NCI-H1436 treated with DMSO at 0.1 percent for 48 hours (cell line): ENCODE measurements at regions not wholly inside any gene's neighbourhood (a gene's known extent, or its start where the extent isn't known, plus 50 kb on each side); places are given as distances from the start of the nearest gene placed in this dataset.
"Not testable (repeated sequence)": the region's sequence is repeated elsewhere in the genome, so short reads cannot be mapped to it uniquely, and the experiment has no call there.

ENCODE experiments used
- DNase-seq: peaks from one replicate; lab custom pipeline; 2025; lab: John Stamatoyannopoulos, UW

DNA sequence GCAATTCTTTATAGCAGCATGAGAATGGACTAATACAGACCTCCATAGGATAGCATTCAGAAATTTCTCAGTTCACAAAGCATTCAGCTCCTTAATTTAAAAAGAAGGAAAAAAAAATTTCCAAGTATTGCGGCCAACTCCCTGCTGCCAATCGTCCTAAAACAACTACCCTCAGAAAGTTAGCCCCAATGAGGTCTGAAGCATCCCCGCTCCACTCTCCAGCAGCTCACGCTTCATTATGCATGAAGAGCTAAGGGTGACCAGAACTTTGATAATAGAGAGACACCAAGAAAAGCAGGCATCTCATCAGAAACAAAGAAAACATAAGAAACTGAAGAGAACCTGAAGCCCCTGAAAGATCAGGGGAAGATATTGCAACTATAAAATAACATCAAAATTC is 172.8 kb upstream of the NUDT4 start:
- no peak for DNase-seq

DNA sequence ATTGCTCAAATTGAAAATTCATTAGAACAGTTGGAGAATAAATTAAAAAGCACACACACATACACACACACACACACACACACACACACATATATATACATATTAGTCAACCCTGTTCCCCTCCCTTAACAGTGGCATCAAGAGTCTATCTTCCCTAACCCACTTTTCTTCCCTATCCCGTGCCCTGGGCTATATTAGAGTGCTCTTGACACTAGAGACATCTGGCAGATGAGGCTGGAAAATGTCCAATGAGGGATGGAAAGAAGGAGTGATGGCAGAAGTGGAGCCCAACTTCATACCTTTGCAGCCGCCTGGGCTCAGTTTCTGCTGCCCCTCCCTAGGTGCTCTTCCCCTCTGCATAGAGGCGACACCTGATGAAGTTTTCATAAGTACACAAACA is 172.4 kb upstream of the NUDT4 start:
- no peak for DNase-seq

DNA sequence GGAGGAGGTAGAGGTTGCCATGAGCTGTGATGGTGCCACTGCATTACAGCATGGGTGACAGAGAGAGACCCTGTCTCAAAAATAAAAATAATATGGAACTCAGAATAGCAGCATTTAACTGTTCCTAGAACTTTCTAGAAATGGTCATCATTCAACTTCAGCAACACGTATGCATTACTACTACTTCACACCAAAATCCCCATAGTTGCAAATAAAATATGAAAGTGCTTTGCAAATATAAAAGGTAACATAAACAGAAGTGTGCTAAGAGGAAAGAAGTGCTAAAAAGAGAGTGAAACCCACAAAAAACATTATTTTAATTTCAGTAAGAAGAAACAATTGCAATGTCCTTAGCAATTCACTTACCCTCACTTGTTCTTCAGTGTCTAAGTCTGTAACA is 169.7 kb upstream of the NUDT4 start:
- DNase-seq = no peak

DNA sequence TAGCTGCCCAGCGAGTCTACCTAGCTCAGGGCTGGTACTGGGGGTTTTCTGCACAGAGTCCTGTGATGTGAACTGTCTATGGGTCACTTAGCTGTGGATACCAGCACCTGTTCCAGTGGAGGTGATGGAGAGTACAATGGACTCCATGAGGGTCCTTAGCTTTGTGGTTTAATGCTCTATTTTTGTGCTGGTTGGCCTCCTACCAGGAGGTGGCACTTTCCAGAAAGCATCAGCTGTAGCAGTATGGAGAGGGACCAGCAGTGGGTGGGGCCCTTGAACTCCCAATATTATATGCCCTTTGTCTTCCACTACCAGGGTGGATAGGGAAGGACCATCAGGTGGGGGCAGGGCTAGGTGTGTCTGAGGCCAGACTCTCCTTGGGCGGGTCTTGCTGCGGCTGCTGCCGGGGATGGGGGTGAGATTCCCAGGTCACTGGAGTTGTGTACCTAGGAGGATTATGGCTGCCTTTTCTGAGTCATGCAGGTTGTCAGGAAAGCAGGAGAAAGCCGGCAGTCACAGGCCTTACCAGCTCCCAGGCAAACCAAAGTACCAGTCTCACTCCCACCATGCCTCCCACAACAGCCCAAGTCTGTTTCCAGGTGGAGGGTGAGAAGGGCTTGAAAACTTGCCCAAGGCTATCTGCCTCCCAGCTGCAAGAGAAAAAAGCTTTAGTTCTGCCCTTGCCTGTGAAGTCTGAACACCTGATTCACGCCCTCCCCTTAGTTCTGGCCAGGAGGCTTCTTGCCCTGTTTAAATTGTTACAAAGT is 163.0 kb upstream of the NUDT4 start:
- DNase-seq = no peak

DNA sequence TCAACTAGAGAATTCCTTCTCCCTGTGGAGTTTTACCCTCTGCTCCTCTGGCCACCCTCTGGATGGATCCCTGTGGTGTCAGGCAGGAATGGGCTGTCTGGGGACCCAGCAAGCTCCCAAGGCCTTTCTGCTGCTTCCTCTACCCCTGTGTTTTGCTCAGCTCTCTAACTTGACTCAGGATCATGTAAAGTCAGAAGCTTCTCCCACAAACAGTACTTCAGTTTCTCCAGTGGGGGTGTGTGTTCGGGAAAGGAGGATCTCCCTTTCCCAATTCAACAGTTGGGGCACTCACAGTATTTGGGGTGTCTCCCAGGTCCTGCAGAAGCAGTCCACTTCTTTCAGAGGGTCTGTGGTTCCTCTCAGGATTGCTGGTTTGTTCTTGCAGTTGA is 162.4 kb upstream of the NUDT4 start:
- DNase-seq = no peak

DNA sequence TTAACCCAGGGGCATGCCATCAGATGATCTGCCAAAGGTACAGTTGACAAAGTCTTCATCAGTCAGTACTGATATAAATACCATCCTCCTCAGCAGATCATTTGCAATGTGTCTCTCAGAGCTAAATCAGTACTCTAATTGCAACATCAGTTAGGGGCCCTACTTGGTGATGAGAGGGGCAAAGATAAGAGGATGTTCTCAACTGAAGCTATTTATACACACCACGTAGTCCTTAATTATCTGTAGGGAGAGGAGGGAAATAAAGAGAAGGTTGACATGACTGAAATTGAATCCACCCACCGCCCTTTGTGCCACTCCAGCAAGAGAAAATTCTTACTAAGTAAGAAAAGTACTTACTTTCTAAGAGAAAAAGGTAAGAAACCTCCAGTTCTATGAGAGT is 157.8 kb upstream of the NUDT4 start:
- no peak for DNase-seq

DNA sequence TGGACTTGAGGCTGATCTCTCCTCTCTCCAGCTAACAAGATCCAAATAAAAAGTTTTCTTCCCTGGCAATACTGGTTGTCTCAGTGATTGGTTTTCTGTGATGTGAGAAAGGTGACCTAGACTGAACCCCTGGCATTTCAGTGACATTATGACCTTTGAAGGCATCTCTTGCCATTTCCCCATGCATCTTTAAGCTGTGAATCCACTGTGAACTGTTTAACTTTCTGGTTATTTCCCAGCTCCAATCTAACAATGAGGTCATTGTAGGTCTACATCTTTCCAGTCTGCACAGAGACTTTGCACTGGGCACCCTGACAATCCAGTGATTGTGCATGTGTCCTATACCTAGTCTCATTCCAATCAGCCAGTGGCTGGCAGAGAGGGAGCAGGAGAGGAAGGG is 155.9 kb upstream of the NUDT4 start:
- DNase-seq = no peak

DNA sequence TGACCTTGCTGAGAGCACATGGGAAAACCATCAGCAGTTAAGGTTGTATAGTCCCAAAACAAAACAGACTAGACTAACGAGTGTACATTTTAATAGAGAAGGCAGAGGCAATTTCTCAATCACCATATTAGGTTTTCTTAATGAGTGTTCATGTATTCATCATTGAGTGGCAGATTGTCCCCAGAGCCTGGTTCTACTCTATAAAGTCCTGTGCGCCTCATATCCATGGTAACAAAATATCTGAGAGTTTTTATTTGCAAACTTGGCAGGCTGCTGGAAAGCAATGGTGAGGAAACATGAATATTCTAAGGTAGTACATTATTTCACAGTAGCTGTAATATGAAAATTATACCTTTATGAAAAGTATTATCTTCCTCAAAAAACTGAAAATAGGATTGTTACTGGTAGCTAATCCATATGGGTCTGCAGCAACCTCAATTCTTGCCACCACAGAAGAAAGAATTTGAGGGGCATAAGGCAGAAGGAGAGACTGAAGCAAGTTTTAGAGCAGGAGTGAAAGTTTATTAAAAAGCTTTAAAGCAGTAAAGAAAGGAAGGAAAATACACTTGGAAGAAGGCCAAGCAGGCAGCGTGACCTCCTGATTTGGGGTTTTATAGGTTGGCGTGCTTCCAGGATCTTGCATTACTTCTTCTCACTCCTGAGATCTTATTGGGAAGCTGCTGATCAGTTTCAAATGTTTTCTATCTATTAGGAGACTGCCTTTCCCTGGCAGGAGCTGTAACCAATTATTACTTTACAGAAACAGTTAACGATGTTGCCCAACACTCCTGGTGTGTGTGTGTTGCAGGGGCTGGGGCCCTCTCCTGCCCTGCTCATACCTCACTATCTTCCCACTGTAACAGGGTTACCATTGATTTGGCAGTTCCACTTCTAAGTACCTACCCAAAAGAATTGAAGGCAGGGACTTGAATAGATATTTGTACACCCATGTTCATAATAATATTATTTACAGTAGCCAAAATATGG is 154.0 kb upstream of the NUDT4 start:
- peak; percentile 10 for DNase-seq

DNA sequence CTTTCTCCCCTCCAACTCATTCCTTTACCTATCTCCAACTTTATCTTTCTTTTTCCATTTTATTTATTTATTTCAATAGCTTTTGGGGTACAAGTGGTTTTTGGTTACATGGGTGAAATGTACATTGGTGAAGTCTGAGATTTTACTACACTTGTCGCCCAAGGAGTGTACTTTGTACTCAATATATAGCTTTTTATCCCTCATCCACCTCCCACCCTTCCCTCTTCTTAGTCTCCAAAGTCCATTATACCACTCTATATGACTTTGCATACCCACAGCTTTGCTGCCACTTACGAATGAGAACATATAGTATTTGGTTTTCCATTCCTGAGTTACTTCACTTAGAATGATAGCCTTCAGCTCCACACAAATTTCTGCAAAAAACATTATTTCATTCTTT is 152.6 kb upstream of the NUDT4 start:
- DNase-seq = no peak

DNA sequence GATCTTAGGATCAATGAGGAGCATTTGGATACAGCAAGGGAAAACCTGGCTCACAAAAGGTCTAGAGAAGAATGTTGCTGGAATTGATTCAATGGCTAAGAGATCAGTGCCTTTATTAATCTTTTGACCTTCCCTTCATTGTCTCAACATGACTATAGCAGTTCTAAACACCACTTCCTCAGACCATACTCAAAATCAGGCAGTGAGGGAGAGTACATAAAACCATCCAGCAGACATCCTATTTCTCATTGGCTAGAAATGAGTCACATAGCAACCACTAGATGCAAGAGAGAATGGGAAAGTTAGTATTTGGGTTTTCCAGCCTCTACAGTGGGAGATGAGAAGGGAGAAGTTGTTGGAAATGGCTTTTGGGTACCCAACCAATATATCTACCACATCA is 151.4 kb upstream of the NUDT4 start:
- no peak for DNase-seq

DNA sequence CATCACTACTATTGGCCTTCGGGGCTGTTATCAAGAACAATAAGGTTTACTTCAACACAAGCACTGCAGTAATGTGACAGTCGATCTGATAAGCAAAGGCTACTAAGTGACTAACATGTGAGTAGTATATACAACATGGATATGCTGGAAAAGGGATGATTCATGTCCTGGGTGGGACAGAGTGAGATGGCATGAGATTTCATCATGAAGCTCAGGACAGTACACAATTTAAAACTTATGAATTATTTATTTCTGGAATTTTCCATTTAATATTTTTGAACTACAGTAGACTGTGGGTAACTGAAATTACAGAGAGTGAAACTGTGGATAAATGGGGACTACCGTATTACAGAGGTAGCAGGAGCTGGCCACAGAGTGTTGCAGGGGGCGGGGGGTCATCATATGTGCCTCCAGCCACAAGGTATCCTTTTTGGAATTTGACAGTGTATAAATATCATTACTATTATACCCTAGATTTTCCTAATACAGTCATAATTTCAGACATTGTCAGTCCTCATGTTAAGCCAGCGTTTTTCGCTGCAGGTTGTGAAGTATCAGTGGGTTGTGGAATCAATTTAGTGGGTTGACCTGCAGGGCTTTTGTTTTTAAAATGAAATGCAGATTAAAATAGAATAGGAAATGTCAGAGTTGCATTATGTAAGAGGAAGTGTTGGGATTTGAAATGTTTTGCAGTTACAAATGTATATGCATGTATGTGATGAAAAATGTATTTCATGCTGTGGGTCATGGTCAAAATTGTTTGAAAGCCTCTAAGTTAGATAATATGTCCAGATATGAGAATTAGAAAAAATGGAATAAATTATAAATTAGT is 148.0 kb upstream of the NUDT4 start:
- DNase-seq = no peak

DNA sequence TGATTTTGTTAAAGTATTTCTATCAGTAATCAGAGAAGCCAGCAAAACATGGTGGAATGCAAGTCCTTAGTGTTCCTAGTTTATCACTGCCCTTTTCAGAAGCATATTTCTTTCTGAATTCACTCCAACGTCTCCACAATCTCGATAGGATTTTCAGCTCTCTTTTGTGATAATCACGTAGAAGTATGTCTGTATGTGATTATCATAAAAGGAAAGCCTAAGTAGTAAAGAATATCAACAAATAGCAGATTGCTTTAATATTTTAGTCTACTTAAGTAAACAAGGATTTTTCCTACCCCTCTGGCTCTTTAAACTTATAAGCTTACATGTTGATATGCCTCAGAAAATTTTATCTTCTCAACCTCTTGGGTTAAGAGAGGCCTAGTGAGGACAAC is 147.4 kb upstream of the NUDT4 start:
- DNase-seq = no peak

DNA sequence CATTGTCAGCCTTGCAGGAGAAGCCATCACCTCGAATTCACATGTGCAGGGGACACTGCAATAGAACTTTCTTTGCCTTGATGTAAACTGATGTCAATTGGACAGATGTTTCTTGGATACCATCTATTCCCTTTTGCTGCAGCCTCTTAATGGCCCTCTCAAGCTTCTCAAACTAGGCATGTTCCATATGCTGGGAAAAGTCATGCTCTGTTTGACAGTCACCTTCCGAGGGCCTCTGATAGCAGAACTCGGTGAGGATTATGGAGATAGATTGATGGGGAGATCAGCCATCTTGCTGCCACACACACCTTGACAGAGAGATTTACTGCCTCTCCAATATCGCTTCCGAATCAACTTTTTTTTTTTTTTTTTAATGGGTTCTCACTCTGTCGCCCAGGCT is 145.8 kb upstream of the NUDT4 start:
- DNase-seq = no peak

DNA sequence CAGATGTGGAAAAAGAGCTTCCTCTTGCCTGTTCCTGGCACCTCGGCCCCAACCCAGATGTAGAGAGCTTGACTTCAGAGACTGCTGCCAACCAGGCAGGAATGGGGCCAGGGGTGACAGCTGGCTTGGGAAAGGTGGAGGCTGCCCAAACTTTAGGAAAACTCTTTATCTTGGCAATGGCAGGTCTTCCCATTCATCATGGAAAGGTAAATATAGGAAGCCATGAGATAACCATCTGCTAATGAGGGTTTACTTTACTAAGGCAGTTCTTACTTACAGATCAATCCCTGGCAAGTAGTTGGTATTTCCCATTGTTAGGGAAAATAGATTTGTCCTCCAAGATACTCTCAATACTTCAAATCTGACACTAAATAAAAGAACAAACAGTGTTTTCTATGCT is 143.1 kb upstream of the NUDT4 start:
- no peak for DNase-seq

DNA sequence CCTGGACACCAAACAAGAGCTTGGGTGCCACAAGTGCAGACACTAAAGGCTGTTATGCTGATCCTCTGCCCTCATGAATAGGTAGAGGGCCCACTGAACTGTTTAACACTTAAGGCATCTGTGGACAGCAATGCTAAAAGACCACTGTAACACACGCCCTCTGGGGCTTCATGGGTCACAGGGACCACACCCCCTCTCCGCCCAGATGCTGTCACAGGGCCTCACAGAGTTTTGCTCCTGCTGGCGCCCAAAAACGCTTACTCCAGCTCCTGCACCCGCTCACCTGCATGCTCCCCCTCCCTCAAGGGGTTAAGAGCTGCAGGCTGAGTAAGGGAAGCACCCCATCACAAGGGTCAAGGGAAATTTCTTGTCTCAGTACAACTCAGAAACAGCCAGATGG is 141.8 kb upstream of the NUDT4 start:
- DNase-seq = no peak

DNA sequence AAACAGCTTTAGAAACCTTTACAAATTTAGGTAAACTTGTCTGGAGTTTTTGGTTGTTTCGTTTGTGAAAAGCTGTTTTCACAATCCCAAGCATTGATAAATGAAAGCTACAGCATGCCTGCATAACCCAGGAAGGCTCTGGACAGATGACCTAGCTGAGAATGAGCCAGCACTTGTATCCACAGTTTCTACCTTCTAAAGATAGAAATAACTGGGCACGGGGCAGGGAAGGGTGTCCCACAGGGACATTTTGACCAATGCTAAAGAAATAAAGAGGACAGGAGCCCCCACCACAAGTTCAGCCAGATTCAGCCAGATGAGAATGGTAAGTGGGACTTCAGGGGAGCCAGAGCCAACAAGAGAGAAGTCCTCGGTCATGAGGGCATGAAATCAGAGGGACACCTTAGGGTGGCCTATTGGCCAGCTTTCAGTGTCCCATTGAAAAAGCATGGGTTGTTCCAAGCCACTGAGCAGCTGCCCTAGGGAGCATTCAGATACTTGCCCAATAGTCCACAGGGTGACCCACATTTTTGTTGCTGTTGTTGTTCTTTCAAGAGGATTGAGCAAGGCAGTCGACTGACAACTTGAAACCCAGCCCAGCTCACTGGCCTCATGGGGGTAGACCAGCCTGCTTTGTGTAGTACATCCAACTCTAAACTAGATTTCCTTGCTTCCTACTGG is 140.3 kb upstream of the NUDT4 start:
- DNase-seq = no peak

DNA sequence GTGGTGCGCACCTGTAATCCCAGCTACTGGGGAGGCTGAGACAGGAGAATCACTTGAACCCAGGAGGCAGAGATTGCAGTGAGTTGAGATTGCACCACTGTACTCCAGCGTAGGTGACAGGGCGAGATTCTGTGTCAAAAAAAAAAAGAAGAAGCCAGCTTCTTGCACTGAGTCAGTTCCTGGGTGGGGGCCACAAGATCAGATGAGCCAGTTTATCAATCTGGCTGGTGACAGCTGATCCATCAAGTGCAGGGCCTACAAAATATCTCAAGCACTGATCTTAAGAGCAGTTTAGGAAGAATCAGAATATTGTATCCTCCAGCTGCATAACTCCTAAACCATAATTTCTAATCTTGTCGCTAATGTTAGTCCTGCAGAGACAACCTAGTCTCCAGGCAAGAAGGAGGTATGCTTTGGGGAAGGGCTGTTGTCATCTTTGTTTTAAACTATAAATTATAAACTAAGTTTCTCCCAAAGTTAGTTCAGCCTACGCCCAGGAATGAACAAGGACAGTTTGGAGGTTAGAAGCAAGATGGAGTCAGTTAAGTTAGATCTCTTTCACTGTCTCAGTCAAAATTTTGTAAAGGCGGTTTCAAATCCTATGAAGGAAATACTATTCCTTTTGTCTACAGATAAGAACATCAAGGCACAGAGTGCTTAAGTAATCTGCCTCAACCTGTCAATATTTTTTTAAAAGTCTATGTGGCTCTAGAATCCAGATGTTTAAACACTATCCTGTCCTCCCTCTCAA is 139.0 kb upstream of the NUDT4 start:
- DNase-seq = not testable (repeated sequence)

DNA sequence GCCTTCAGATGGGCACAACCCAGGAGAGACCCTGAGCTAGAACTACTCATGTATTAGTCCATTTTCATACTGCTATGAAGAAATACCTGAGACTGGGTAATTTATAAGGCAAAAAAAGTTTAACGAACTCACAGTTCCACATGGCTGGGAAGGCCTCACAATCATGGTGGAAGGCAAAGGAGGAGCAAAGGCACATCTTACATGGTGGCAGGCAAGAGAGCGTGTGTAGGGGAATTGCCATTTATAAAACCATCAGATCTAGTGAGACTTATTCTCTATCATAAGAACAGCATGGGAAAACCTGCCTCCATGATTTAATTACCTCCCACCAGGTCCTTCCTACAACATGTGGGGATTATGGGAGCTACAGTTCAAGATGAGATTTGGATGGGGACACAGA is 137.9 kb upstream of the NUDT4 start:
- not testable (repeated sequence) for DNase-seq

DNA sequence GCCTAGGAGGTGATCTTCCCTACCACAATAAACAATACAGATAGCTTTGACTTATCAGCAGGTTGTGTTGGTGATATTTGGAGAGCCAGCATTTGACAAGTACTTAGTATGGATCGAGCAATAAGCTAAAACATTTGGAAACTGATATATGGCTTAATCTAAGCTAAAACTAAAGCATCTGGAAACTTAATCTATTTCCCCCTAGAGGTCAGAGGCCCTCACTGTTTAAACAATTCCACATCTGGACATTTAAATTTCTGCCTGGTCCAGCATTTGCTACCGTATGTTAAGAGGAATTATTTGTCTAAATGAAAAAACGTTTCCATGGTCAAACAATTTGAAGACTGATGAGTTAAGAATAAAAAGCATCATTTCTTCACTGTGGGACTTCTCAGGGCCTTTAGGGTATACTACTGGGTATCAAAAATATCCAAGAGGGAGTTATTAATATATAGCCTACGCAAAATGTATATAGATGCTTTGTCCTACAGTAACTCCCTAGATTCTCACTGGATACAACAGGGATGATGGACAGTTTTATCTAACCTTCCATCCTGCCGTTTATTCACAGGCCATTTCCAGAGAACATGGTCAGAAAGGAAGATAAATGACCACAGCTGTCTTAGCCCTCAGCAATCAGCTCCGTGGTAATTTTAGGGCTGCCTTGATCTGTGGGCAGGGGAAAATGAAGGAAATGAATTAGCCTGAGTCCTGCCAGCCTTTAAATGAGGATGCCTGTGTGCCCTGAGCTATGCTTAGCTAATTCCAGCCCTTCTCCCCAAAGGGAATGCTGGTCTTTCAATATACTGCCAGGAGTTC is 135.4 kb upstream of the NUDT4 start:
- no peak for DNase-seq

DNA sequence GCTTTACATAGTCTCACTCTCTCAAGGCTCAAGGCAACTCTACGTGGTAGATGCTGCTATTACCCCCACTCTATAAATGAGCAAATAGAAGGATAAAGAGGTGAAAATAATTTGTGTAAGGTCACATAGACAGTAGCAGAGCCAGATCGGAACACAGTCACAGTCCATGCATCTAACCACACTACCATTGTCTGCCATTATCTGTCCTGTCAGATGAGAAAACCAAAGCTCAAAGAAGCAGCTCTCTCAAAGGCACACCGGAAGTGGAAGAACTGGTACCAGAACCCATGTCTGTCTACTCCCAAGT is 134.4 kb upstream of the NUDT4 start:
- DNase-seq = no peak
